ENCODE measurements at regions not wholly inside any gene's neighbourhood (a gene's known extent, or its start where the extent isn't known, plus 50 kb on each side); places are given as distances from the start of the nearest gene placed in this dataset.

DNA sequence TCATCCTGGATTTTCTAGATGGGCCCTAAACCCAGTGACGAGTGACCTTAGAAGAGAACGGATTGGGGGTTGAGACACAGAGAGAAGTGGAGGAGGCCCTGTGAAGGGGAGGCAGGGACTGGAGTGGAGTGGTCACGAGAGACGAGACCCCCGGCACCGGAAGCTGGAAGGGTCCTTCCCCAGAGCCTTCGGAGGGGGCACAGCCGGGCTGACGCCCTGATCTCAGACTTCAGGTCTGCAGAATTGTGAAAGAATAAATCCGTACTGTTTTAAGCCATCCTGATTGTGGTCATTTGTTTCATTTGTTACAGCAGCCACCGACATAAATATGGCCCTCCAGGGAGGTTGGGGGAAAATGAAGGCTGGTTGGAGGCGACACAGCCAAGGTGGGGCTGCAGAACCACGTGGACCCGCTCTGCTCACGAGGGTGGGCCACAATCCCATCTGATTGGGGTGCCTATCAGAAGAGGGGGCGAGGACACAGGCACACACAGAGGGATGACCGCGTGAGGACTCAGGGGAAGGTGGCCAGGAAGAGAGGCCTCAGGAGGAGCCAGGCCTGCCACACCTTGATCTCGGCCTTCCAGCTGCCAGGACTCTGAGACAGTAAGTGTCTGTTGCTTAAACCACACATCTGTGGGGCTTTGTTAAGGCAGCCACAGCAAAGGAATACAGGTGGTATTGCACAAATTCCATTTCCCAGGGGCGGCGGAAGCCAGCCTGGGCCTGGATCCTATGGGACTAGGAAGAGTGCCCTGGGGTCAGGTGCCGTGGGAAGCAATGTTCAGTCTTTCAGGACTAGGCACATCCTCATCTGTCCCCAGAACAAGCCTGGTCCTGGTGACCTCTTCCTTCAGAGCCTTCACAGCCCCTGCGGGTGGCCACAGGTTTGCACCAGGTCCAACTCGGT, 73.3 kb upstream of the SHANK2 start:
- no peaks in the 10 kb centered on the region for H3K36me3 ChIP-seq
- intact Hi-C loops (cut with DNase I), result no loop called here
- DNase-seq (no peak), ATAC-seq (no peak)
- no peaks in the 10 kb centered on the region for H3K4me1 ChIP-seq
- H3K4me3 ChIP-seq, result no peak overlapping the region
- WGBS, 4 donors, result 81 to 86% (median 83%) methylated on average over 24 of the region's 24 CpGs
- peaks cover 0 to 19% (median 0%) of the 10 kb centered on the region in 9 donors for H3K27me3 ChIP-seq
- no peaks in the 10 kb centered on the region for H3K9me3 ChIP-seq
- TF ChIP-seq CTCF (IDR thresholded peaks at IDR 0.05) (no peak), POLR2A (IDR thresholded peaks at IDR 0.05) (no peak)
- H3K27ac ChIP-seq, result no peak overlapping the region

- TF ChIP-seq CTCF (IDR thresholded peaks at IDR 0.05) (no peak), POLR2A (IDR thresholded peaks at IDR 0.05) (no peak)
- intact Hi-C loops (cut with DNase I), result no loop called here
- Histone ChIP-seq H3K9me3 (peaks cover 0 to 3% (median 0%) of the 10 kb centered on the region in 12 donors), H3K27ac (no peak overlapping the region), H3K36me3 (no peaks in the 10 kb centered on the region), H3K27me3 (peaks cover 0 to 19% (median 0%) of the 10 kb centered on the region in 9 donors), H3K4me3 (no peak overlapping the region), H3K4me1 (no peaks in the 10 kb centered on the region)
- 83 to 86% (median 85%) methylated on average over 13 of the region's 13 CpGs for WGBS, 4 donors
- ATAC-seq, result no peak
- DNase-seq, result no peak
Observed at GRCh38 chr11:71324788-71325417, 72.5 kb upstream of the SHANK2 start.

DNA sequence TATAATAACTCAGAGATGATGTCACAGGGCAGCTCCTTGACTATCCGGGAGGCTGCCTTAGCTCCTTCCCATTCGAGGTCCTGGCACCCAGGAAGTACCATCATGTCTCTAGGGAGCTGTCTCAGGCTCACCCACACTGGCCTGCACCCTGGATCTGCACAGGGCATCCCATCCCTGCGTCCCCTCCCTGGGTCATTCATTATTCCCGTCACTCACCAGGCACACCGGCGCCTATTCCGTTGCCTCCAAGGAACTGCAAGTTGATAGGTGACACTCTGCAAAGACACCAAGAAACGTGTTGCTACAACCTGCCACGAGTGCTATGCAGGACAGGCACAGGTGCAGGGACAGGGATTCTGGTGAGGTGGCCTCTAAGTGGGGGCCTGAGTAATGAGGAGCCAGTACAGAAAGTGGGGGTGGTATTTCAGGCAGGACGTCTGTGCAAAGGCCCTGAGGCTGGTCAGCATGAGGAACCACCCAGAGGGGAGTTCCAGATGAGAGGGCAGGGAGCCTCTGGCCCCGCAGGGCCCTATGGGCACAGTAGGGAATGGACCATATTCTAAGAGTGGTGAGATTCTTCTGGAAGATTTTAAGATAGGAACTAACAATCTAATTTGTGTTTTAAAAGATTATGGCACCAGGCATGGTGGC, 71.6 kb upstream of the SHANK2 start:
- no peak for DNase-seq
- no peaks in the 10 kb centered on the region for H3K4me1 ChIP-seq
- H3K9me3 ChIP-seq, result peaks cover 0 to 9% (median 0%) of the 10 kb centered on the region in 12 donors
- TF ChIP-seq CTCF (IDR thresholded peaks at IDR 0.05) (no peak), POLR2A (IDR thresholded peaks at IDR 0.05) (no peak)
- peaks cover 0 to 19% (median 0%) of the 10 kb centered on the region in 9 donors for H3K27me3 ChIP-seq
- WGBS, 4 donors, result 76 to 80% (median 77%) methylated on average over 11 of the region's 11 CpGs
- intact Hi-C loops (cut with DNase I), result no loop called here
- no peaks in the 10 kb centered on the region for H3K36me3 ChIP-seq
- no peak overlapping the region for H3K27ac ChIP-seq
- no peak overlapping the region for H3K4me3 ChIP-seq
- ATAC-seq, result no peak
